ENCODE measurements at regions not wholly inside any gene's neighbourhood (a gene's known extent, or its start where the extent isn't known, plus 50 kb on each side); places are given as distances from the start of the nearest gene placed in this dataset.
A peak's percentile ranks its signal among the peaks of the same experiment; 100 is the strongest.
"Not testable (repeated sequence)": the region's sequence is repeated elsewhere in the genome, so short reads cannot be mapped to it uniquely, and the experiment has no call there.

DNA sequence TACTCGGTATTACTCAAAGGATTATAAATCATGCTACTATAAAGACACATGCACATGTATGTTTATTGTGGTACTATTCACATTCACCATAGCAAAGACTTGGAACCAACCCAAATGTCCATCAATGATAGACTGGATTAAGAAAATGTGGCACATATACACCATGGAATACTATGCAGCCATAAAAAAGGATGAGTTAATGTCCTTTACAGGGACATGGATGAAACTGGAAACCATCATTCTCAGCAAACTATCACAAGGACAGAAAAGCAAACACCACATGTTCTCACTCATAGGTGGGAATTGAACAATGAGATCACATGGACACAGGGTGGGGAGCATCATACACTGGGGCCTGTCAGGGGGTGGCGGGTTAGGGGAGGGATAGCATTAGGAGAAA, 130.5 kb upstream of the SLC1A3 start:
- DNase-seq (ENCODE audit: low read depth, low spot score), result not testable (repeated sequence)

DNA sequence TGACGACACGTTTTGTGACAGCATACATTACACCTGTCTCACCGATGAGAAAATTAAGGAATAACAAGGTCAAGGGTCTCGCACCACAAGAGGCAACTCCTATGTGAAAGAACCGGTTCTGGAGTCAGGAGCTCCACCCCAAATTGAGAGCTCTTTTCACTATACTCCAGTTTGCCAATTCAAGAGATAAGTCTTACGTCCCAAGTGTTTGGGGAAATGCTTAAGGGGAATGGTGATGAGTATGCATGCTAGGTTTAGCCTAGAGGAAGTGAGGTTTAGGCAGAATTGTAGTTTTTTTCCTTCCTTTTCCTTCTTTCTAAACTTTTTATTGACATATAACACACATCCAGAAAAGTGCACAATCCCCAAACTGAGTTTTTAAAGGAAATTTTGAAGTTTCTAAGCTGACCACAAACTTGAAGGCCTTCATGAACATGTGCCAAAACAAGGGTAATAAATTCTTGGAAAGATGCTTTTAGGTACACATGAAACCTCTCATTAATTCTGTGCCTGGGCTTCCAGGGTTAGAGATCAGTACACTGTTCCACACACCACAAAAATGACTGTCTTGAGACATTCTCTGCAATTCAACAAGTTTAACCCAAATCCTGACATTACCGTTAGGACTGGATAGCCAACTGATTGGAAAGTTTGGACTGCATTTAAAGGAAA, 127.6 kb upstream of the SLC1A3 start:
- no peak for DNase-seq (ENCODE audit: low read depth, low spot score)

DNA sequence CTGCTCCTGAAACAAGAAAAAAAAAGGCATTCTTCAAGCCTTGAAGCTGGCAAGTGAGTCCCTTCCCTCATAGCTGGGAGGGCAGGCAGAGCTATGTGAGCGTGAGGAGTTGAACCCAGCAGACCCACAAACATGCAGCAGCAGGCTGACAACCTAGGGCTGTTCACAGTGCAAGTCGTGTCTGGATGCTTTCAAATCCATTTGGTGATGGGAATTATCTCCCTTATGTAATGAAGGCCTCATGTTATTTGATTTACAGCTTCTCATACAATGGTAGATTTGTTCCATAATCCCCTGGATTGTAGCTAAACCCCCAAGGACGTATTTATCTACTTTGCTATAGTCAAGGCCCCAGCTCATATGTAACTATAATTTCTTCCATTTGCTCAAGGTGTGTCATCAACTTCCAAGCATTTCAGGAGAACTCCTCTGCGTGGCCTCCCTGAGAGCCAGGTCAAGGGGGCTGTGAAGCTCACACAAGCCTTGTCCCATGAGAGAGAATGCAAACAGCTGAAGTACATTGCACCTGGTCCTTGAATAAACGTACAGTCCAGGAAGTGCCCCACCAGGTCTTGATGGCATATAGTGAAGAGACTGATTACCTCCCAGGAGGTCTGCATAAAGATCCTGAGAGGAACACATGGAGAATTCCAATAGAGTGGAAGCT, 124.8 kb upstream of the SLC1A3 start:
- no peak for DNase-seq (ENCODE audit: low read depth, low spot score)

DNA sequence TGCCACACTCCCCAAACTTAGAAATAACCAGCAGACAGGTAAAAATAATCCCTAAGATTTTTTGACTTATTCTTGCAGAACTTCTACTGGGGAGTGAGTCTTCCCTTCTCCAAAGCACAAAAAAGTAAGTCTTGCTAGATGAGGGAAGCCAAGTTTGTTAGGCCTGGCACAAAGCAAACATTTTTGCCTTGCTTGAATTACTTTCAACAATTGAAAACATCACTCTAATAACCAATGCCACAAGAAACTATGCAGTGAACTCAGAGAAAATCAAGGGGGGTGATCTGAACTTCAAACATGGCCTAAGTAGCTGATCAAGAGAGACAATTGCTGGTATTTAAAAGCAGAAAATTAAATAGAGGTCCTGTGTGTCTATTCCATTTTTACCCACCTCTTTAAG, 123.6 kb upstream of the SLC1A3 start:
- DNase-seq (ENCODE audit: low read depth, low spot score), result no peak

DNA sequence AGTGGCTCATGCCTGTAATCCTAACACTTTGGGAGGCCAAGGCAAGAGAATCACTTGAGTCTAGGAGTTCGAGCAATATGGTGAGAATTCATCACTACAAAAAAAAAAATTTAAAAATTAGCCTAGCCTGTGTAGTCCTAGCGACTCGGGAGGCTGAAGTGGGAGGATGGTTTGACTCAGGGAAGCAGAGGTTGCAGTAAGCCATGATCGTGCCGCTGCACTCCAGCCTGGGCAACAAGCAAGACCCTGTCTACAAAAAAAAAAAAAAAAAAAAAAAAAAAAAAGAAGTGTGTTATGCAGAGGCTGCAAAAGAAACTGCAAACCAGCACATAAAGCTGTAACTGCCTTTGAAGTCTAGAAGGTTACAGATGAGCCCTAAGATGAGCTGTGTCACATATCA, 116.9 kb upstream of the SLC1A3 start:
- DNase-seq (ENCODE audit: low read depth, low spot score), result no peak

DNA sequence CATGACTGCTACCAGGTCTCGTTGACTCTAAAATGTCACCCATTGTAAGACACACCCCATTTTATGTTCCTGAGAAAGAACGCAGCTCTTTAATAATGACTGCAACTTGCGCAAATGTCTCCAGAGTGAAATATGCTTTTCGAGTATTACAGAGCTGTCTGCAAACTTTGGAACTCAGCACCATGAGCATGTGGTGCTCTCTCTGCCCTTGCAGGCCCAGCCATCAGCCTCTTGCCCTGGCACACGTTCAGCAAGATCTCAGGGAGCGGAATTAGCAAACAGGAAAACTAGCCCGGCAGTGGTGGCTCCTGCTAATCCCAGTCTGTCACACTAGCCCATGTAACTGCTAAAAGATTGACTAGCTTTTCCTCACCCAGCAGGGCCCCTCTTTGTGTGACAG, 114.5 kb upstream of the SLC1A3 start:
- no peak for DNase-seq (ENCODE audit: low read depth, low spot score)

DNA sequence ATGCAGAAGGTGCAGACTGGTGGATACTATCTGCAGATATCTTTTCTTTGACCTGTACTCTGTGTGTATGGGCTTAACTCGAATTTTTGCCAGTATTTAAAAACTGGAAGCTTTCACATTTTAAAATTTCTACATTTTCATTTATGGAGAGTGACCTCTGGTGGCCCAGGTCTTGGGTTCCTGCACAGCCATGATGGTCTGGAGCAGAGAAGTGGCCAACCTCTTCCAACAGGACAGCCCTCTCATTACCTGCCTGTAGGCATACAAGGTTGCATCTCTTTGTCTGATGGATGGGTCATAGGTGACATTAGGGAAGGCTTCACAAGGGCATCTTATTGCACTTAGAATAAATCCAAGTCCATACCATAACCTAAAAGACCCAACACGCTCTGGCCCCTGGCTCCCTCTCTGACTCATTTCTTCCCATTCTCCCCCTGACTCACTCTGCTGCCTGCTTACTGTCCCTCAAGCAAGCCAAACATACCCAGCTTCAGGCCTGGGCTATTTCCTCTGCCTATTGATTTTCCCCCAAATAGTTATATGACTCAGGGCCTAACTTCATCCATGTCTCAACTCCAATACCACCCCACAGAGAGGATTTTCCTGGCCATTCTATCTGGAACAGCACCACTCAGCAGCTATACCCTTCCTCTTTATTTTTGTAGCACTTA, 113.3 kb upstream of the SLC1A3 start:
- DNase-seq (ENCODE audit: low read depth, low spot score), result no peak

DNA sequence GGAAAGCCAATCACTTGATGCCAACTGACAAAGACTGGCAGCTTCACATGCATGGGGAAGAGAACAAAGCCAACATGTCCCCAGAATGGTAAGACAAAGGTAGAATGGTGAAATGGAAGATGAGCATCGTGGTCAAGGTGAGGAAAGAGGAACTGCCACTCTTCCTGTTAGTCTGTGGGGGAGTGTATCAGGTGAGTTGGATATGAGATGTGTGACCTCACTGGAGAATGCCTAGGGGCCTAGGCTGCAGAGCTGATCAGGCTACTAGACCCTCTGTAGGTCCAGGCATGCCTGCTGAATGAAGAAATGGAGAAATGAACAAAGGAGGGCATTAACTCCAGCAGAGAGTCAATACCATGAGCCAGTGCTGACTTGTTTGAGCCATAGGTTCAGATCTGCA, 112.4 kb upstream of the SLC1A3 start:
- DNase-seq (ENCODE audit: low read depth, low spot score), result no peak

DNA sequence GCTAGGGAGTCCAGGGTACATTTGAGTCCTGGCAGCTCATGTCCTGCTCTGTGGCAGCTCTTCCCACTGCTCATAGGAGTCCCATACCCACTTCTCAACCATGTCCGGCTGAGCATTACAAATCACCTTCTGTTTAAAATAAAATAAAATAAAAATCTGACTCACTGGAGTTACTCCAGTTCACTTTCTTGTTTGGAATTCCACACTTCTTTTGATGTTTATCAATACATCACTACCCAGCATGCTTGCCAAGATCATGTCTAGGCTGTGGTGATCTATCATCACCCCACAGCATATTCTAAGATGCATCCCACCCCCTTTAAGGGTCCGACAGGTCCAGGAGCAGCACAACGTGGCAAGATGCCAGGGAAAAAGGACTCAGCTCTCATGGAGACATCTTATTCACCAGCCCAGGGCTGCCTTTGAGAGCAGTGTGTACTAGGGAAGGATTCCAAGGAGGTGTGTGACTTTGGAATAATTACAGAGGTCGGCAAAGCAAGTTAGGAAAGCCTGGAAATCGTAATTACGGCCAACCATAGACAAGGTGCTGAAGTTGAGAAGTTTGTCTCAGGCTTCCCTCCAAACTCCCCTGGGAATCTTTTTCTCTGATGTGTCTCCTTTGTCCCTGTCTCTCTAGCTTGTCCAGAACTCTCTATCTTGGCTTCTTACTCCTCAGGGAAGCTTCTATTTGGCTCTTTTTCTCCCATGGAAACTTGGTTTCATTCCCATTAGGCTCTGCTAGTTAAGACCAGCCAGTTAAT, 111.4 kb upstream of the SLC1A3 start:
- no peak for DNase-seq (ENCODE audit: low read depth, low spot score)

DNA sequence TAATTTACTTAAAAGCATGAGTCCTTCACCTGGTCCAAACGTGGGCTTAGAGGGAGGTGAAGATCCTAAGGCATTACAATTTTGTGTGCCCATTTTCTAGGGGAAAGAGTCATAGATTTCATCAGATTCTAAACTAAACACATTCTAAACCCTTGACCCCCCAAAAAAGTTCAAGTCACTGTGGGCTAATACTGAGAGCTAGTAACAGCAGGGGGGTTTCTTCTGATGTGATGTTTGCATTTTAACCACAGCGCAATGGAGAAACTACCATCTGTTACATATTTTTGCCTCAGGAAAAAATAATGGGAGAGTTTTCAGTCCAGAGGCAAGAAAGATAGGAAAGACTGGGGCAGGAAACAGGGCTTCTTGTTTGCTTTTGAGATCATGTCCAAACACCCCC, 110.8 kb upstream of the SLC1A3 start:
- no peak for DNase-seq (ENCODE audit: low read depth, low spot score)

DNA sequence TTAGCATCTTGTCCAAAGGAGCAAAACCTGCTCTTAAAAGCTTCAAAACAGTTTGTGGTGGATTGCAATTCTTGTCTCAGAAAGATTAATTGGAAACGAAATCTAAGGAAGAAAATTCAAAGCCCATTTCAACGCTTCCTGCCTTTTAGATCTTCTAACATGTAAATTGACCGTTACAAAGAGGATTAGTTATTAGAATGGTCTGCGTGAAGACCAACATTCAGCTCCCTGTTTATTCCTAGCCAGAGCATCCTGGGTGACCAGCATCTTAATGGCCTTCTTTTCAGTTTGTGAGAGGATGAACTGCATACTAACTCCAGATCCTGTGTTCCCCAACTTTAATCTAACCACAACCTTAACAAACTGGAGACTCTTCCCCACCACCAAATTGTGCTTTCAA, 109.9 kb upstream of the SLC1A3 start:
- no peak for DNase-seq (ENCODE audit: low read depth, low spot score)

DNA sequence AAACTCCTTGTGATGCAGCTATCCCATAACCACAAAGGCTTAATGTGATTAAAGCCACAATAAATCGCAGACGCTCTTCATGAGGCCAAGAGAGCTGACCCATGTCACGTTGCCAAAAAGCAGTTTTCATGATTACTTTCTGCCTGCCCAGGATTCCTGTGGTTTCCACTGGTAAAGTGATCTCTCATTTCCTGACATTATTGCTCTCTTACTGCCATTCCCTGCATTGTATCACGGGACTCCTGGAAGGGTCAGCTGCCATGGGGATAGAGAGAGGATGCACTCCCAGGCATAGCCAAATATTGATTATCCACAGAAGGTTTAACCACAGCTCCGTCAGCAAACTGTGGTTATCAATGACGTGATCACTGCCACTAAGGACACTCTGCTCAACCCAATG, 103.8 kb upstream of the SLC1A3 start:
- DNase-seq (ENCODE audit: low read depth, low spot score), result no peak

DNA sequence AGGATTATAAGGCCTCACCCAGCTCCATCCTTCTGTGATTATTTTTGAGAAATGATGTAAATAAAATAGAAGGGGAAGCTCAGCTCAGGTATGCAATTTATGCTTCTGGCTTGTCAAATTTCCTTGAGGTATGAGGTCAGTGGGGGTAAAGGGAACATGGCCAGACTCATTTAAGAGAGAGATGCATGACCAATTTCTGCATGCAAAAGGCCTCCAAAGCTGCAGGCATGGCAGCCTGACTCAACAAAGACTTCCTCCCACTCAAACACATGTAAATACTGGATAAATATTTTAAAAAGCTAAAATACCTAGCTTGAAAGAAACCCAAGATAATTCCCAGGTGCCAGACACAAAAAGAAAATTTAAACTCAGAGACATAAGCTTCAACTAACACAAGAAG, 101.4 kb upstream of the SLC1A3 start:
- no peak for DNase-seq (ENCODE audit: low read depth, low spot score)

DNA sequence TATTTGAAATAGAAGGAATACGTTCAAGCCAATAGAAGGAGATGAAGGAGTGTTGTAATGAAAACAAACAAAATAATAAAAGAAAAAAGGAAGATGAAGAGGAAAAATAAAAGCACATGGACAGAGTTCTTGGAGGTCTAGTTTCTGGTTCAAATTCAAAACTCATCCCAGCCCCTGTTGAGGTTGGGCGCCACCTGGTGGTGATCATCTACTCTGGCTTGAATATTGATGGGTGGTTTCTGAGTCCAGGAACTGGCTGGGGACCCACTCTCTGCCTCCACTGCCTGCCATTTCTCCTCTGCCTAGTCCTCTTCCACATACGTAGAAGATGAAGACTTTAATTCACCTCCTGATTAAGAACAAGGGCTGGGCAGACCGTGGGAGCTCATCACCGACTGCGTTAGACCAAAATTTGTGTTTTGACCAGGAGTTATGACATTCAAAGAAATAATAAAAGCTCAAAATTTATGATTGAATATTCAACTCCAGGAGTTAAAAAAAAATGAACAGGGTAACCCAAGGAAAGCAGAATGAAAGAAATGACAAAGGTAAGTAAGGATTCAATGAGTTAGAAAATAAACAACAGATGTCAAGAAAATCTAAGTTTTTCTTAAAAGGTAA, 99.0 kb upstream of the SLC1A3 start:
- DNase-seq (ENCODE audit: low read depth, low spot score), result peak; percentile 44

DNA sequence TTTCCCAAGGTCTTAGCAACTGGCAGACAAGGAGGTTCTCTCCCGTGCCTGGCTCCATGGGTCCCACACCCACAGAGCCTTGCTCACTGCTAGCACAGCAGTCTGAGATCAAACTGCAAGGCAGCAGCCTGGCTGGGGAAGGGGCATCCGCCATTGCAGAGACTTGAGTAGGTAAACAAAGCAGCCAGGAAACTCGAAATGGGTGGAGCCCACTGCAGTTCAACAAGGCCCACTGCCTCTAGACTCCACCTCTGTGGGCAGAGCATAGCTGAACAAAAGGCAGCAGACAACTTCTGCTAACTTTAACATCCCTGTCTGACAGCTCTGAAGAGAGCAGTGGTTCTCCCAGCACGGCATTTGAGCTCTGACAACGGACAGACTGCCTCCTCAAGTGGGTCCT, 98.1 kb upstream of the SLC1A3 start:
- not testable (repeated sequence) for DNase-seq (ENCODE audit: low read depth, low spot score)

DNA sequence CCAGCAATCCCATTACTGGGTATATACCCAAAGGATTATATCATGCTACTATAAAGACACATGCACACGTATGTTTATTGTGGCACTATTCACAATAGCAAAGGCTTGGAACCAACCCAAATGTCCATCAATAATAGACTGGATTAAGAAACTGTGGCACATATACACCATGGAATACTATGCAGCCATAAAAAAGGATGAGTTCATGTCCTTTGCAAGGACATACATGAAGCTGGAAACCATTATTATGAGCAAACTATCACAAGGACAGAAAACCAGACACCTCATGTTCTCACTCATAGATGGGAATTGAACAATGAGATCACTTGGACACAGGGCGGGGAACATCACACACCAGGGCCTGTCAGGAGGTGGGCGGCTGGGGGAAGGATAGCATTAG, 92.8 kb upstream of the SLC1A3 start:
- not testable (repeated sequence) for DNase-seq (ENCODE audit: low read depth, low spot score)

DNA sequence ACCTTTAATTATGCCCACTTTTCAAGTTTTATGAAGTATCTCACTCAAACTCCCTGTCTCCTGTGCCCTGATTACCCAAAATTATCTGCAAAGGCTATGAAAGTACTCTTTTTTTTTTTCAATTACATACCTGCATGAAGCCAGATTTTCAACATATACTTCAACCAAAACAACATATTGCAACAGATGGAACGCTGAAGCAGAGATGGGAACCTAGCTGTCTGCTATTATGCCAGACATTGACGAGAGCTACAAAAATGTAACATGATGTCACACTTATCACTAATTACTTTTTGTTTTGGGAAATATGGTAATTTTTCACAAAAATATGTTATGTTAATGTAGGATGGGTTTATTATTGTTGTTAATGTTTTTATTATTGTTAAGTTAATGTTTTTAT, 86.5 kb upstream of the SLC1A3 start:
- DNase-seq (ENCODE audit: low read depth, low spot score), result no peak

DNA sequence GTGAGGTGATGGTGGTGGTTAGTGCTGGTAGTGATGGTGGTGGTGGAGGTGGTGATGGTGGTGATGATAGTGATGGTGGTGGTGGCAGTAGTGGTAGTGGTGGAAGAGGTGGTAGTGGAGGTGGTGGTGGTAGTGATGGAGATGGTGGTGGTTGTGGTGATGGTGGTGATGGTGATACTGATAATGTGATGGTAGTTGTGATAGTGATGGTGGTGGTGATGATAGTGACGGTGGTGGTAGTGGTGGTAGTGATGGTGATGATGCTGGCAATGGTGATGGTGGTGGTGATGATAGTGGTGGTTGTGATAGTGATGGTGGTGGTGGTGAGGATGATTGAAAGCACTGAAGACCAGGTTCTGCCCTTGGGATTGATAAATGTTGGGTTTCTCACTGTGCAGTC, 85.2 kb upstream of the SLC1A3 start:
- no peak for DNase-seq (ENCODE audit: low read depth, low spot score)

DNA sequence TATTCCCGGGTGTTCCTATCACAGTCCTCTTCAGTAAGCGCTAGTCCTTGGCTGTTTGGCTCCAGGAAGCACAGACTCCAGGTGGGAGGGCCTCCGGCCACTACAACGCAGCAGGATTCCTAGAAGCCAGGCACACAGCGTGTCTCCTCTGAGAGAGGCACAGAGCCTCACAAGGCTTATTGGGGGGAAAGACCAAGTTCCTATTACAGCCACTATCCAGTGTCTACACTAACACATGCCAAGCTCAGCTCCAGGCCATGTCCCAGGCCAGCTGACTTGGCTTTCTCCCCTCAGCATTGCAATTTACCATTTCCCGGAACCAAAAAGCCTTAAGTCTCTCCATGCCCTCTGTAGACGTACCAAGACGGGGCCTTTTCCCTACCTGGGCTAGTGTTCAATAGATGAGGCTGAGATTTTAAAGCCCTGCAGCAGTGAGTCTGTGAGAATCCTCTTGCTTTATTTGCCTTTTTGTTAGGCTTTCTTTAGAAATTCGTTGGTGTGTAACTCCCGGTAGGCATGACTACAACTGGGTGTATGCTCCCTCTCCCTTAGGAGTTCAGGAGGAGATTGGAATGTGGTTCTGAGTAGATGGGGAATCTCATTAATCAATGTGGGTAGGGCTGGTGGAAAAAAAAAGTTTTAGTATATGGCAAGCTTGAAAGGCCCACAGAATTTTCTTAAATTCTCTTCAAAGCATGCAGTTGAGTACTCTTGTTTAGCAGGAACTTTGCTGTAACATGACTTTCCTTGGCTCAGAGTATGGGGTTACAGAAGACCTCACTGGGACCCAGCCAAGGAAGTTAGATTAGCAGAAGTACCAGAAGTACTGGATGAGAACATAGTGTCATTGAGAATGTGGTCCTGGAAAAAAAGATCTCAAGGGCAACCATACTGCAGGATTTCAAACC, 84.3 kb upstream of the SLC1A3 start:
- DNase-seq (ENCODE audit: low read depth, low spot score), result no peak

DNA sequence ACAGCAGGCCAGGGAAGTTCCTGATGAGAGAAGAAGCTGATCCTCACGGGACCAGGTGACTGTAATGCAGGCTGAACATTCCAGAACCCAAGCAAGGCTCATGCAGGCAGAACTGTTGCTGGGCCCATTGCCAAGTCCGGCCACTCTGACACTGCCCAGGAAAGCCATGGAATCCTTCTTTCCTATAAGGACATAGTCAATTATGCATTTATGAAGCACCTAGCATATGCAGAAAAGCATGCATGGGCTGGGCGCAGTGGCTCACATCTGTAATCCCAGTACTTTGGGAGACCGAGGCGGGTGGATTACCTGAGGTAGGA, 83.7 kb upstream of the SLC1A3 start:
- no peak for DNase-seq (ENCODE audit: low read depth, low spot score)

DNA sequence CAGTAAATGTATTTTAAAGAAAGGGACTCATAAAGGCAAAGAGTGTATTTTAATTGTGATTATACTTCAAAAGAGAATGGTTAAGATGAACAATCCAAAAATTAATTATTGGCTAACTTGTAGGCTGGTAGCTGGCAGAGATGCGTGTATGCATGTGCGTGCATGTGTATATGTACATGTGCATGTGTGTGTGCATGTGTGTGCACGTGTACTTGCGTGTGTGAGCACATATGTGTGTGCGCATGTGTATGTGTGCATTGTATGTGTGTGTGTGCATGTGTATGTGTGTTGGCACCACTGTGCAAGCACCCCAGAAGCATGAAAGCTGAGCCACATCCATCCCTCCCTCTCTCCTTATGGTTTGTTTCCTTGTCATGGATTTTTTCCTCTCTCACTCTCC, 83.0 kb upstream of the SLC1A3 start:
- no peak for DNase-seq (ENCODE audit: low read depth, low spot score)
